ENCODE measurements at regions not wholly inside any gene's neighbourhood (a gene's known extent, or its start where the extent isn't known, plus 50 kb on each side); places are given as distances from the start of the nearest gene placed in this dataset.

DNA sequence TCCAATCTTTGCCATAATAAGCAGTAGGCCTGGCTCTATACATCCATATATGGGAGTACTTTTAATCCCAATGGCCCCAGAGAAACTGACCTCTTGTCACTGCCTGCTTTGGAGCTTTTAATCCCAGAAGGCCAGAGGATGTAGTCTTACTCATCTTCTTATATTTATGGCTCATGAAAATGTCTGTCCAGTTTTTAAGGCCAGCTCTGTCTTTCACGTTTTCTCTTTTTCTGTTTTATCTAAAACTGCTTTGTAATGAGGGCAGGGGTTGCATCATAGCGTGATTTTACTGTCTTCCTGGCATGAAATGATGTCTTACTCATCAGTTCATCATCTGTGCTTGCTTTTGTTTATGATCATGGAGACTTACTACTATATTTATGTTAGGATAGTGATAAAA lies 1094.9 kb downstream of the MAT2B start:
- TF ChIP-seq, protein P1, sequence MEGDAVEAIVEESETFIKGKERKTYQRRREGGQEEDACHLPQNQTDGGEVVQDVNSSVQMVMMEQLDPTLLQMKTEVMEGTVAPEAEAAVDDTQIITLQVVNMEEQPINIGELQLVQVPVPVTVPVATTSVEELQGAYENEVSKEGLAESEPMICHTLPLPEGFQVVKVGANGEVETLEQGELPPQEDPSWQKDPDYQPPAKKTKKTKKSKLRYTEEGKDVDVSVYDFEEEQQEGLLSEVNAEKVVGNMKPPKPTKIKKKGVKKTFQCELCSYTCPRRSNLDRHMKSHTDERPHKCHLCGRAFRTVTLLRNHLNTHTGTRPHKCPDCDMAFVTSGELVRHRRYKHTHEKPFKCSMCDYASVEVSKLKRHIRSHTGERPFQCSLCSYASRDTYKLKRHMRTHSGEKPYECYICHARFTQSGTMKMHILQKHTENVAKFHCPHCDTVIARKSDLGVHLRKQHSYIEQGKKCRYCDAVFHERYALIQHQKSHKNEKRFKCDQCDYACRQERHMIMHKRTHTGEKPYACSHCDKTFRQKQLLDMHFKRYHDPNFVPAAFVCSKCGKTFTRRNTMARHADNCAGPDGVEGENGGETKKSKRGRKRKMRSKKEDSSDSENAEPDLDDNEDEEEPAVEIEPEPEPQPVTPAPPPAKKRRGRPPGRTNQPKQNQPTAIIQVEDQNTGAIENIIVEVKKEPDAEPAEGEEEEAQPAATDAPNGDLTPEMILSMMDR (IDR thresholded peaks at IDR 0.05; ENCODE audit: extremely low read depth, low read depth, low read length) = no peak
- no peak overlapping the region for H3K27ac ChIP-seq (ENCODE audit: low read depth, low read length)
- H2AFZ ChIP-seq (ENCODE audit: low read length) = no peak overlapping the region
- no peaks in the 10 kb centered on the region for H3K79me2 ChIP-seq (ENCODE audit: insufficient read depth, low read length)
- no peaks in the 10 kb centered on the region for H3K27me3 ChIP-seq (ENCODE audit: insufficient read depth, low read length)
- no peaks in the 10 kb centered on the region for H3K4me1 ChIP-seq (ENCODE audit: insufficient read depth, low read length)
- peaks cover 1% of the 10 kb centered on the region for H3K9me3 ChIP-seq (ENCODE audit: low read depth, low read length)
- no peak overlapping the region for H3K4me2 ChIP-seq (ENCODE audit: insufficient read depth, low read length)
- DNase-seq (ENCODE audit: insufficient read length, low spot score, missing footprints) = no peak
- H3K36me3 ChIP-seq (ENCODE audit: insufficient read depth, low read length) = no peaks in the 10 kb centered on the region
- no peak overlapping the region for H3K4me3 ChIP-seq (ENCODE audit: insufficient read depth, low read length)
- no peaks in the 10 kb centered on the region for H4K20me1 ChIP-seq (ENCODE audit: insufficient read depth, low read length)

DNA sequence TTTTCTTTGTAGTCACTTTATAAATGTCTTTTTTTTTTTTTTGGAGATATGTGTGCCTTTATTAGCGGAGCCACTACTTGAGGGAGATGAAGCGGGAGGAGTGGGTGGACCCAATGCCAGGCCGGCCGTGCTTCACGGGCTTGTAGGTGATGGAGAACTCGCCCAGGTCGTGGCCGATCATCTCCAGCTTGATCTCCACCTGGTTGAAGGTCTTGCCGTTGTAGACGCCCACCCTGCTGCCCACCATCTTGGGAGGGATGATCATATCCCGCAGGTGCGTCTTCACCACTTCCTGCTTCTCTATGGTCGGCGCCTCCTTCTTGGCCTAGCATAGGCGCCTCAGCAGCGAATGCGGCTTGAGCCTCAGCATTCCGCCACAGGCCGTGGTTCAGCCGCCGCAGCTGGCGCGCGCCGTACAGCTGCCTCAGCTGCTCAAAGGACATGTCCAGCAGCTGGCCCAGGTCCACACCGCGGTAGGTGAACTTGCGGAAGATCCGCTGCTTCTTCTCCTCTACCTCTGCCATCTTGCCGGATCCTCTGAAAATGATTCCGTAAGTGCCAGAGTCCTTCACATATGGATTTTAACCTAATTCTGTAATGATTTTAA lies 1095.6 kb downstream of the MAT2B start:
- Histone ChIP-seq H3K27ac (ENCODE audit: low read depth, low read length) (no peak overlapping the region), H3K4me2 (ENCODE audit: insufficient read depth, low read length) (no peak overlapping the region), H3K4me1 (ENCODE audit: insufficient read depth, low read length) (no peaks in the 10 kb centered on the region), H3K79me2 (ENCODE audit: insufficient read depth, low read length) (no peaks in the 10 kb centered on the region), H2AFZ (ENCODE audit: low read length) (no peak overlapping the region), H3K36me3 (ENCODE audit: insufficient read depth, low read length) (no peaks in the 10 kb centered on the region), H3K9me3 (ENCODE audit: low read depth, low read length) (peaks cover 1% of the 10 kb centered on the region), H3K27me3 (ENCODE audit: insufficient read depth, low read length) (no peaks in the 10 kb centered on the region), H4K20me1 (ENCODE audit: insufficient read depth, low read length) (no peaks in the 10 kb centered on the region), H3K4me3 (ENCODE audit: insufficient read depth, low read length) (no peak overlapping the region)
- DNase-seq (ENCODE audit: insufficient read length, low spot score, missing footprints) = no peak
- TF ChIP-seq, protein P1 (IDR thresholded peaks at IDR 0.05; ENCODE audit: extremely low read depth, low read depth, low read length) = no peak

DNA sequence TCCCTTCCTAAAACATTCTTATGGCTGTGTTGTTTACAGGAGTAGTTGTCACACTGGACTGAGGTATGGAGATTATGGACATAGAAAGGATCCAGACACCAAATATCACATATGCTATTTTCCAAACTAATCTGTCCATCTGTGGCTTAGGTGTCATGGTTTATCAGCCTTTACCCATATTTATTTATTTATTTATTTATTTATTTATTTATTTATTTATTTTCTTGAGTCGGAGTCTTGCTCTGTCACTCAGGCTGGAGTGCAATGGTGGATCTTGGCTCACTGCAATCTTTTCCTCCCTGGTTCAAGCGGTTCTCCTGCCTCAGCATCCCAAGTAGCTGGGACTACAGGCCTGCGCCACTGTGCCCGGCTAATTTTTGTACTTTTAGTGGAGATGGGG lies 1103.1 kb downstream of the MAT2B start:
- TF ChIP-seq, protein P1 (IDR thresholded peaks at IDR 0.05; ENCODE audit: extremely low read depth, low read depth, low read length) = no peak
- H3K27me3 ChIP-seq (ENCODE audit: insufficient read depth, low read length) = no peaks in the 10 kb centered on the region

DNA sequence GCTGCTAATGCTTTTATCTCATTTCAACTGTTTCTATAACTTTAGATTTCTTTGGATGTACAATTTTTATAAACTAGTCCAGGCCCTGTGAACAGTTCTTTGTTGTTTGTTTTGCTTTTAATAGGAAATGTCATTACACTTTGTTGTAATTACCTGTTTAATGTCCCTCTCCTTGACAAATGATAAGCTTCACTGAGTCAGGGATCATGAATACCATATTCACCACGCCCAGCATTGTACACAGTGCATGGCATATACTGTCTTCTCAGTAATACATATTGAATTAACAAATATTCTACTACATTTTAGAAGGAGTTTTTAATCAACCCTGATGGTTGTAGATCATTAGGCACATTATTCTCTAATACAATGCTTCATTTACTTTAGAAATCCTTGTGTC lies 1105.0 kb downstream of the MAT2B start:
- H3K27me3 ChIP-seq (ENCODE audit: insufficient read depth, low read length) = no peaks in the 10 kb centered on the region
- no peaks in the 10 kb centered on the region for H3K79me2 ChIP-seq (ENCODE audit: insufficient read depth, low read length)
- no peak overlapping the region for H3K4me3 ChIP-seq (ENCODE audit: insufficient read depth, low read length)
- TF ChIP-seq, protein P1 (IDR thresholded peaks at IDR 0.05; ENCODE audit: extremely low read depth, low read depth, low read length) = no peak
- no peak overlapping the region for H2AFZ ChIP-seq (ENCODE audit: low read length)
- H3K27ac ChIP-seq (ENCODE audit: low read depth, low read length) = no peak overlapping the region
- DNase-seq (ENCODE audit: insufficient read length, low spot score, missing footprints) = no peak
- no peaks in the 10 kb centered on the region for H3K9me3 ChIP-seq (ENCODE audit: low read depth, low read length)
- H3K4me1 ChIP-seq (ENCODE audit: insufficient read depth, low read length) = no peaks in the 10 kb centered on the region
- no peaks in the 10 kb centered on the region for H3K36me3 ChIP-seq (ENCODE audit: insufficient read depth, low read length)
- no peak overlapping the region for H3K4me2 ChIP-seq (ENCODE audit: insufficient read depth, low read length)
- H4K20me1 ChIP-seq (ENCODE audit: insufficient read depth, low read length) = no peaks in the 10 kb centered on the region

More for the DNA sequence above, 1103.1 kb downstream of the MAT2B start:
- no peak overlapping the region for H3K4me3 ChIP-seq (ENCODE audit: insufficient read depth, low read length)
- no peak overlapping the region for H3K27ac ChIP-seq (ENCODE audit: low read depth, low read length)
- H4K20me1 ChIP-seq (ENCODE audit: insufficient read depth, low read length) = no peaks in the 10 kb centered on the region
- DNase-seq (ENCODE audit: insufficient read length, low spot score, missing footprints) = no peak
- no peaks in the 10 kb centered on the region for H3K4me1 ChIP-seq (ENCODE audit: insufficient read depth, low read length)
- H3K9me3 ChIP-seq (ENCODE audit: low read depth, low read length) = peaks cover 1% of the 10 kb centered on the region
- no peaks in the 10 kb centered on the region for H3K79me2 ChIP-seq (ENCODE audit: insufficient read depth, low read length)
- H3K36me3 ChIP-seq (ENCODE audit: insufficient read depth, low read length) = no peaks in the 10 kb centered on the region
- H3K4me2 ChIP-seq (ENCODE audit: insufficient read depth, low read length) = no peak overlapping the region
- no peak overlapping the region for H2AFZ ChIP-seq (ENCODE audit: low read length)
